H1 (cell line): ENCODE measurements at regions not wholly inside any gene's neighbourhood (a gene's known extent, or its start where the extent isn't known, plus 50 kb on each side); places are given as distances from the start of the nearest gene placed in this dataset.
A peak's percentile ranks its signal among the peaks of the same experiment; 100 is the strongest.

Source experiments
- CEBPB ChIP-seq: IDR thresholded peaks from 2 replicates; pipeline ENCODE4 v1.6.1; 2012; ENCODE audit warnings: low read depth, low read length
- CREB1 ChIP-seq: IDR thresholded peaks from 2 replicates; pipeline ENCODE4 v1.6.1; 2012; ENCODE audit warnings: inconsistent platforms
- CTCF ChIP-seq, 3 experiments: IDR thresholded peaks; 1 replicate in 2 of 3; 2 replicates in 1 of 3; pipeline versions ENCODE4 v1.5.1 to v1.6.1; 2011; ENCODE audit warnings: low read length in 3 of 3, mild to moderate bottlenecking in 3 of 3, inconsistent platforms in 2 of 3, low read depth in 1 of 3, moderate library complexity in 1 of 3; ENCODE audit not compliant: insufficient read depth in 1 of 3; ENCODE audit errors: control extremely low read depth in 1 of 3
- EP300 ChIP-seq, 2 experiments: IDR thresholded peaks; 1 replicate in 1 of 2; 2 replicates in 1 of 2; pipeline ENCODE4 v1.6.1; 2011 to 2012; ENCODE audit warnings: low read depth in 2 of 2, low read length in 2 of 2, mild to moderate bottlenecking in 2 of 2, borderline replicate concordance in 1 of 2, inconsistent platforms in 1 of 2, moderate library complexity in 1 of 2
- EZH2 ChIP-seq: fragments of 200-600 bp; sonication (generic); IDR thresholded peaks from 2 replicates; pipeline ENCODE4 v1.7.1; 2012; ENCODE audit warnings: low read depth, mild to moderate bottlenecking, moderate library complexity, low read length, inconsistent platforms; ENCODE audit not compliant: severe bottlenecking
- GABPA ChIP-seq: IDR thresholded peaks from 2 replicates; pipeline ENCODE4 v1.6.1; 2011; ENCODE audit warnings: mild to moderate bottlenecking, low read length, moderate library complexity, borderline replicate concordance; ENCODE audit not compliant: insufficient read depth
- HDAC6 ChIP-seq: IDR thresholded peaks from one replicate; pipeline ENCODE4 v1.7.1; 2012; ENCODE audit warnings: low read depth, mild to moderate bottlenecking, inconsistent platforms, low read length, moderate library complexity
- KDM1A ChIP-seq: fragments of 200-600, 300-600 bp; sonication (generic); IDR thresholded peaks from 2 replicates; pipeline ENCODE4 v1.7.1; 2016; ENCODE audit warnings: mild to moderate bottlenecking, low read length, borderline replicate concordance
- MAX ChIP-seq: IDR thresholded peaks from 2 replicates; pipeline ENCODE4 v1.6.1; 2012; ENCODE audit warnings: inconsistent platforms
- POU5F1 ChIP-seq: IDR thresholded peaks from 2 replicates; pipeline ENCODE4 v1.6.1; 2011; ENCODE audit warnings: low read depth, mild to moderate bottlenecking, low read length, moderate library complexity
- RBBP5 ChIP-seq: IDR thresholded peaks from 2 replicates; pipeline ENCODE4 v1.7.1; 2012; ENCODE audit warnings: low read depth, mild to moderate bottlenecking, inconsistent platforms, low read length, moderate library complexity, borderline replicate concordance
- RXRA ChIP-seq: IDR thresholded peaks from 2 replicates; pipeline ENCODE4 v1.6.1; 2011; ENCODE audit warnings: low read depth, mild to moderate bottlenecking, low read length, moderate library complexity; ENCODE audit not compliant: insufficient read depth
- SAP30 ChIP-seq: fragments of 300-600 bp; sonication (generic); IDR thresholded peaks from 2 replicates; pipeline ENCODE4 v1.7.1; 2012; ENCODE audit warnings: low read length, moderate library complexity, mild to moderate bottlenecking, inconsistent platforms; ENCODE audit not compliant: insufficient read depth, insufficient replicate concordance
- SIRT6 ChIP-seq: IDR thresholded peaks from one replicate; pipeline ENCODE4 v1.7.1; 2012; ENCODE audit warnings: low read length, inconsistent platforms
- SP2 ChIP-seq: IDR thresholded peaks from 2 replicates; pipeline ENCODE4 v1.6.1; 2012; ENCODE audit warnings: mild to moderate bottlenecking, low read length, inconsistent platforms
- SP4 ChIP-seq: IDR thresholded peaks from 2 replicates; pipeline ENCODE4 v1.6.1; 2012; ENCODE audit warnings: low read length, inconsistent platforms
- TAF7 ChIP-seq: optimal IDR thresholded peaks from 2 replicates; pipeline ENCODE3; 2011; ENCODE audit warnings: low read depth, mild to moderate bottlenecking, inconsistent platforms, low read length, moderate library complexity, borderline replicate concordance
- TCF12 ChIP-seq: IDR thresholded peaks from 2 replicates; pipeline ENCODE4 v1.6.1; 2011; ENCODE audit warnings: low read depth, mild to moderate bottlenecking, low read length
- TEAD4 ChIP-seq: IDR thresholded peaks from 2 replicates; pipeline ENCODE4 v1.6.1; 2012; ENCODE audit warnings: low read depth, low read length, inconsistent platforms, mixed read lengths
- USF2 ChIP-seq: IDR thresholded peaks from 2 replicates; pipeline ENCODE4 v1.6.1; 2011; ENCODE audit warnings: low read length, improper control_type of control experiment
- YY1 ChIP-seq: IDR thresholded peaks from 2 replicates; pipeline ENCODE4 v1.6.1; 2011; ENCODE audit warnings: low read depth, mild to moderate bottlenecking, low read length

GRCh38 chr2:217289177-217289906 is 429.5 kb upstream of the TNP1 start (continued):
- TF ChIP-seq RXRA (no peak), GABPA (no peak), TEAD4 (0 out of 2 replicates have a peak, but pooled peaks have one; percentile 39), SP4 (no peak), USF2 (no peak), CREB1 (no peak), EP300 (IDR thresholded peaks at IDR 0.05; ENCODE audit: borderline replicate concordance in 1 of 2, low read depth in 2 of 2, low read length in 2 of 2) (peak in 1 of 2 experiments; percentile 80; a peak in 1 of 3 replicates), KDM1A (no peak), RBBP5 (no peak), TCF12 (peak; percentile 98), YY1 (no peak), SP2 (no peak), HDAC6 (no peak), TAF7 (no peak), SAP30 (no peak), EZH2 (no peak), MAX (no peak), CEBPB (no peak), CTCF (IDR thresholded peaks at IDR 0.05; ENCODE audit: control extremely low read depth in 1 of 3, insufficient read depth in 1 of 3, low read depth in 1 of 3, low read length in 3 of 3) (no peak), POU5F1 (no peak), SIRT6 (no peak)
